ENCODE measurements at regions not wholly inside any gene's neighbourhood (a gene's known extent, or its start where the extent isn't known, plus 50 kb on each side); places are given as distances from the start of the nearest gene placed in this dataset.

DNA sequence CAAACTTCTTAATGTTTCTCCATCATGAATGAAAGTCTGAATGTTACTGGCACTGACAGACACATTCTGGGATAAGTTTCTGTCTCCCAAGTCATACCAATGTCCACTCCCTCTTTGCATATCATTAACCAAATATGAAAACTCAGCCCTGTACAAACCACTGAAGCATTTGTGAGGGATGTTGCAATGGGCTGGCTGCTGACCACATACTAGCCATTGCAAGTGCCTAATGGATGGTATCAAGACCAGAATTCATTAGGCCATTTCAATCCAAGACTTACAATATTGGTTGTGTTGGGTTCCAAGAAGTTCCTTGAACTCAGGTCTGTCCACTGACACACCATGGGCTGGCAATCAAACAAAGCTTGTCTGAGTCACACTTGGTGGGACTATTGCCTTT lies 73.8 kb downstream of the CBLN2 start:
- no peak for FAIRE-seq

DNA sequence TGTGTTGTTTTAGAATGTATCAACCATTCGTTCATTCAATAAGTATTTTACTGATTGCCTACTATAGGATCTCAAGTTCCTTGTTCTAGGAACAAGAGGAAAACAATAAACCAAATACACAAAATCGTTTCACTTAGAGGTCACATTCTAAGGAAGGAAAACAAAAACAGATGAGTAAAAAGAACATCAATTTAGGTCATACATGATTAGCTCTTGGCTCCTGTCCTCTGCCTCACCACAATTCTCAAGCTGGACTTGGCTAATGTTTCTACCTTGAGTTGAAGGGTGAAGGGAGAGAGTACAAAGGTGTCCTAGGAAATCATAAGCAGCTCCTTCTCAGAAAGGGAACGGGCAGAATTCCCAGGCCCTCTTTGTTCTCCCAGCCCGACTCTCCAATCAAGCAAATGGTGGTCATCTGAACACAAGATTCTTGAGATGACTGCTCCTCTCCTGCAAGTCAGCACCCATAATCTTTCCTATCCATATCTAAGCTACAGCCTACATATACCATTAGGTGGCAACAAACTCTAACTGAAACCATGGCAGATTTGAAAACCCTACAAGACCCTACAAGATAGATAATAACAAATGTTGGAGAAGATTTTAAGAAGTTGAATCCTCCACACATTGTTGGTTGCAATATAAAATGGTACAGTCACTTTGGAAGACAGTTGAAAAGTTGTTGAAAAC lies 76.0 kb downstream of the CBLN2 start:
- no peak for FAIRE-seq

- FAIRE-seq = no peak
Measured at GRCh38 chr18:72460210-72460680, 83.9 kb downstream of the CBLN2 start.

- FAIRE-seq = no peak
Measured at GRCh38 chr18:72458271-72458670, 85.9 kb downstream of the CBLN2 start.

GRCh38 chr18:72456802-72457201 lies 87.3 kb downstream of the CBLN2 start:
- FAIRE-seq = no peak

DNA sequence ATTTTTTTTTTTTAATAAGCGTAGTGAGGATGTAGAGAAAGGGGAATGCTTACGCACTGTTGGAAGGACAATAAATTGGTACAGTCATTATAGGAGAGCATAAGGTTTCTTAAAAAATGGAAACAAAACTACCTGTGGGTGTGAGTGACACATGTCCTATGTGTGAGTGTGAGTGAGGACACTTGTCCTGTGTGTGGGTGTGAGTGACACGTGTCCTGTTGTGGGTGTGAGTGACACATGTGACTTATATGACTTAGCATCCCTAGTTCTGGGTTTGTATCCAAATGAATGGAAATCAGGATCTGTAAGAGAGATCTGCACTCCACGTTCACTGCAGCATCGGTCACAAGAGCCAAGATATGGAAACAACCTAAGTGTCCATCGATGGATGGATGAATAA lies 91.8 kb downstream of the CBLN2 start:
- FAIRE-seq = no peak

DNA sequence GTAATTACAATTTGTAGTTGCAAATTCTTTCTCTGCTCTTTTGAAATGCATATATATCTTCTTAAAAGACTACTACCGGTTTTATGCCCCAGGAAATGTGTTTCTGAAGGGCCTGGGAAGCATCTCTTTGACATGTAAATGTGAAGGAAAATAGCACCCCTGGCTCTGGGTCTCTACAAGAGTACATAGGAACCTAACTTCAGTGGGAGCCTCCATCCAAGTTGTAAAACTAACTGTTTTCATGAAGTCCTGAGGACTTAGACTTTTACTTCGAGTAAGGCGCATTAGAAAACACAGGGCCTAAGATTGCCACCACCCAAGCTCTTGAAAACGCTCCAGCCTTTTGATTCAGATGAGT lies 99.4 kb downstream of the CBLN2 start:
- FAIRE-seq = no peak

DNA sequence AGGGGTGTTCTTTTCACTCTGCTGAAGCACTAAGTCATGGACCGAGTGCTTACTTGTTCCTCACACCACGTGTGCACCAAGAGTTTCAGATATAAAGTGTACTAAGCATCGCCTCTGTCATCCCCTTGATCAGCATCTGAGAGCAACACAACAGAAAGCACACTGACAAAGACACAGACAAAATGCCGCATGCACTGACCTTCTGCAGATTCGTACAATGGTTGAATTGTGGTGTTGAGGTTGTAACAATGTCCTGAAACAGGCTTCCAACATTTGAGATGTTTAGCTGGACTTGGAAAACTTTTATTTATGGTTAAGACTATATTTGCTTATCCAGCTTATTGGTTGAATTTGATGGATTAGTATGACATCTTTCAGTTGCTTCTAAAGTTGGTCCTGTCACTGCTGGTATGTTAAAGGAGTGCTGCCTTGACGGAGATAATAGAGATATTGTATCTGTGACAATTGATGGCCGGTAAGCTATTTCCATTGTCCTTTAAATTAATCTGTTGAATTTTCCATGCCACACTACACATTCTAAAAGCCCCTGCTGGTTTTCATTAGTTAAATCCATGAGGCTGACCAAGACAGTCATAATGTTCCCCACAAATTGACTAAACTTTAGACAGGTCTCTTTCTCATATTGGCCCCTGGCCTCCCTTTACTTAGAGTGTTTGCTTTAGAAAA lies 99.9 kb downstream of the CBLN2 start:
- FAIRE-seq = no peak

GRCh38 chr18:72436401-72436800 lies 107.7 kb downstream of the CBLN2 start:
- FAIRE-seq = no peak

DNA sequence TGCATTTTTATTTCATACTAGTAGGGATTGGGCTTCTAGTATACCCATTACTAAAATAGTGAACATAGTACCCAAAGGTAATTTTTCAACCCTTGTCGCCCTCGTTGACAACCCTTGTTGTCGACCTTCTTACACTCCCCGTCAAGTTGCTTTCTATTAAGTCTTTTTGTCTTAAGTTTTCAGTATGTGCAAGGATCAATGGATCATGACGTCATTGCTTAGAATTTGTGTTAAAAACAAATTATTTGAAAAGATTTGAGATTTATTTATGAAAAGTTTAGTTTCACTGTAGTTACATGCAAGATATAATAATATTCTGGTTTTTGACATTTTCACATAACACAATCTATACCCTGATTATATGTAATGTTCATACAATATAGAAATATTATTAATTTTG lies 110.4 kb downstream of the CBLN2 start:
- FAIRE-seq = no peak

GRCh38 chr18:72427721-72428120 lies 116.4 kb downstream of the CBLN2 start:
- FAIRE-seq = no peak

DNA sequence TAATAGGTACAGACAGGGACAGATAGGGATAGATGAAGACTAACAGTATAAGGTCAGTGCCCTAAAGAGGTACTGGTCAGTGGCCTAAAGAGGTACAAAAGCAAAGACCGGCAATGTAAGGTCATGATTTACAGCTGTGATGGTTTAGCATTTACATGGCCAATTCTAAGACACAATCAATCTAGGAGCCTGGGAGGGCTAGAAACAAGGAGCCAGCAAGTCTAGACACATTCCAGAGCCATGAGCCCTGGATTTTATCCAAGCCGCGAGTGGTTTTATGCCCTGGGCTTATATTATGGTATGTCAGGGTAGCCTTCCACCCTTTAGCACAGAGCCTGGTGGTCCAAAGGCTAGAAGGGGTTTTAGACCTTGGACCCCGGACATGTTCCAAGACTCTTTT lies 124.2 kb downstream of the CBLN2 start:
- no peak for FAIRE-seq

- no peak for FAIRE-seq
Measured at GRCh38 chr18:72412927-72413326, 131.2 kb downstream of the CBLN2 start.

DNA sequence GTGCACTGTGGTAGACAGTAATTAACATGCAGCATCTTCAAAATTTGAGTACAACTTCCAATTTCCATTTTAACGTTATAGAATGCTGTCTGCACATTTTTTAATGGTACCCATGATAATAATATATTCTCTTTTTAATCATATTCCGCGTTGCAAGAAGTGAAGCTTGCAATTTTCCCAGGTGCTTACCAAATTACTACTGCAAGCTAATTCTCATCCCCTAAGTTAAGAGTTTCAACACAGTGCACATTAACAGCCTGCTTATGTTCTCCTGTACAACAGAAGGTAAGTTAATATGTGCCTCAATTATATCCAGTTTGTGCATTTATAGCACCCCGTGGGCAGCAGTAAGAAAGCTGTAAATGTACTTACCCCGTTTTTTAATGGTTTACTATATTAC lies 132.9 kb downstream of the CBLN2 start:
- no peak for FAIRE-seq

GRCh38 chr18:72410399-72410798 lies 133.7 kb downstream of the CBLN2 start:
- no peak for FAIRE-seq

- FAIRE-seq = no peak
Measured at GRCh38 chr18:72409903-72410302, 134.2 kb downstream of the CBLN2 start.

DNA sequence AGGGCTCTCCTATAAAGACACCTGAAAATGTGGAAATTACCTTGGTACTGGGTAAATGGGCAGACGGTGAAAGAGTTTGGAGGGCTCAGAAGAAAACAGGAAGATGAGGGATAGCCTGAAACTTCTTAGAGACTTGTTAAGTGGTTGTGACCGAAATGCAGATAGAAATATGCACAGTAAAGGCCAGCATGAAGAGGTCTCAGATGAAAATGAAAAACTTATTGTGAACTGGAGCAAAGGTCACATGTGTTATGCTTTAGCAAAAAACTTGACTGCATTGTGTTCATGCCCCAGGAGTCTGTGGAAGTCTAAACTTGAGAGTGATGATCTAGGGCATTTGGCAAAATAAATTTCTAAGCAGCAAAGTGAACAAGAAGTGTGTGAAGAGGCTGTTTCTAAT lies 137.1 kb downstream of the CBLN2 start:
- no peak for FAIRE-seq

- no peak for FAIRE-seq
Measured at GRCh38 chr18:72391951-72392350, 152.2 kb downstream of the CBLN2 start.

GRCh38 chr18:72391427-72391826 lies 152.7 kb downstream of the CBLN2 start:
- FAIRE-seq = no peak

GRCh38 chr18:72378016-72378415 lies 166.1 kb downstream of the CBLN2 start:
- no peak for FAIRE-seq

DNA sequence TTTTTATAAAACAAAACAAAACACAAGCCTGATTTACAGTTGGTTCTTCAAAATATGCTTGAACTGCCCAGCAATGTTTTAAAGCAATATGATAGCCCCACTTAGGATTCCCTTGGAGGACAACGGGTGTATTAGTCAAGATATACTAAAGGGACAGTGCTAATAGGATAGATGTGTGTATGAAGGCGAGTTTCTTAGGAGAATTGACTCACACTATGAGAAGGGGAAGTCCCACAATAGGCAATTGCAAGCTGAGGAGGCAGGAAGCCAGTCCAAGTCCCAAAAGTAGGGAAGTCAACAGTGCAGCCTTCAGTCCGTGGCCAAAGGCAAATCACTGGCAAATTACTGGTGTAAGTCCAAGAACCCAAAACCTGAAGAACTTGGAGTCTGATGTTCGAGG lies 167.9 kb downstream of the CBLN2 start:
- no peak for FAIRE-seq

DNA sequence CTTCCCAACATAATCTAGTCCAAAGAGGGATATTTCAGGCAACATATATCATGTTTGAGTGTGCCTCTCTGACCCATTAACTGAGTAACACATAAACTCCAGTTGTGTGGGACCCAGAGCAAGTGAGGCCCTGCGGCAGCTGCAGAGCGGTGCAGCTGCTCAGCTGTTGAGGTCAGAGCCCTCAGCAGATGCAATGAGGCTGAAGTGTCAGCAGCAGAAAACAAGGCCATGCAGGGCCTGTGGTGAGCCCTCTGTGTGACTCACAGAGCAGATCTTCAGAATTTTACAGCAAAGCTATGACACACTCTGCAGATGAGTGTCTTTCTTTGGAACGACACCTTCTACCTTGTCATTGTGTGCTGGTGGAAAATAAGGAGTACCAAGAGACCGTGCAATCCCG lies 168.5 kb downstream of the CBLN2 start:
- FAIRE-seq = no peak

GRCh38 chr18:72372076-72372475 lies 172.1 kb downstream of the CBLN2 start:
- FAIRE-seq = no peak

DNA sequence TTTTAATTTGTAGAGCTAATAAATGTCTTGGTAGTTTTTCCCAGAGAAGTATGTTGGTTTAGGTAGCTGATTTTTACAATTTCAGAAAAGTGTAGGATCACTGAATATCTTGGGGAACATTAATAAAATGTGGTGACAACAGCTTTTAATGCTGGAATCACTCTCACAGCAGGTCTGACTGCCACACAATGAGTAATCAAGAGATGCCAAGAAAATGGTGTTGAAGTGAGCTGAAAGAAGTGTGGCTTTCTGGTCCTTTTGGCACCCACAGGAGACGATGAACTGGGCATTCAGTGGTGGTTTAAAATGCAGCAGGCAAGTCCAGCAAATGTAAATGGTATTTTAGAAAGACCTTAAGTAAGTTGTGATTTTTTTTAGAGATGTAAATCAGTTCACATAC lies 175.8 kb downstream of the CBLN2 start:
- no peak for FAIRE-seq

GRCh38 chr18:72360634-72361033 lies 183.5 kb downstream of the CBLN2 start:
- no peak for FAIRE-seq
